ENCODE measurements at regions not wholly inside any gene's neighbourhood (a gene's known extent, or its start where the extent isn't known, plus 50 kb on each side); places are given as distances from the start of the nearest gene placed in this dataset.
A peak's percentile ranks its signal among the peaks of the same experiment; 100 is the strongest.

- Mint-ChIP-seq H3K36me3 (no peaks in the 10 kb centered on the region), H3K4me3 (no peak overlapping the region), H3K4me1 (ENCODE audit: unreplicated experiment) (no peaks in the 10 kb centered on the region), H3K9me3 (no peaks in the 10 kb centered on the region), H3K27me3 (no peaks in the 10 kb centered on the region), H3K27ac (no peak overlapping the region)
- DNase-seq (ENCODE audit: extremely low spot score, unreplicated experiment) = no peak
- TF ChIP-seq, protein P1, sequence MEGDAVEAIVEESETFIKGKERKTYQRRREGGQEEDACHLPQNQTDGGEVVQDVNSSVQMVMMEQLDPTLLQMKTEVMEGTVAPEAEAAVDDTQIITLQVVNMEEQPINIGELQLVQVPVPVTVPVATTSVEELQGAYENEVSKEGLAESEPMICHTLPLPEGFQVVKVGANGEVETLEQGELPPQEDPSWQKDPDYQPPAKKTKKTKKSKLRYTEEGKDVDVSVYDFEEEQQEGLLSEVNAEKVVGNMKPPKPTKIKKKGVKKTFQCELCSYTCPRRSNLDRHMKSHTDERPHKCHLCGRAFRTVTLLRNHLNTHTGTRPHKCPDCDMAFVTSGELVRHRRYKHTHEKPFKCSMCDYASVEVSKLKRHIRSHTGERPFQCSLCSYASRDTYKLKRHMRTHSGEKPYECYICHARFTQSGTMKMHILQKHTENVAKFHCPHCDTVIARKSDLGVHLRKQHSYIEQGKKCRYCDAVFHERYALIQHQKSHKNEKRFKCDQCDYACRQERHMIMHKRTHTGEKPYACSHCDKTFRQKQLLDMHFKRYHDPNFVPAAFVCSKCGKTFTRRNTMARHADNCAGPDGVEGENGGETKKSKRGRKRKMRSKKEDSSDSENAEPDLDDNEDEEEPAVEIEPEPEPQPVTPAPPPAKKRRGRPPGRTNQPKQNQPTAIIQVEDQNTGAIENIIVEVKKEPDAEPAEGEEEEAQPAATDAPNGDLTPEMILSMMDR (conservative IDR thresholded peaks at IDR 0.05) = no peak
Observed at GRCh38 chr4:29829067-29829466, 891.1 kb upstream of the PCDH7 start.

GRCh38 chr4:29852537-29852936, 867.6 kb upstream of the PCDH7 start:
- H3K4me3 Mint-ChIP-seq = no peak overlapping the region
- H3K27me3 Mint-ChIP-seq = no peaks in the 10 kb centered on the region
- peaks cover 2% of the 10 kb centered on the region for H3K9me3 Mint-ChIP-seq
- H3K36me3 Mint-ChIP-seq = no peaks in the 10 kb centered on the region
- TF ChIP-seq, protein P1 (conservative IDR thresholded peaks at IDR 0.05) = no peak
- no peak for DNase-seq (ENCODE audit: extremely low spot score, unreplicated experiment)
- H3K4me1 Mint-ChIP-seq (ENCODE audit: unreplicated experiment) = no peaks in the 10 kb centered on the region
- H3K27ac Mint-ChIP-seq = no peak overlapping the region

DNA sequence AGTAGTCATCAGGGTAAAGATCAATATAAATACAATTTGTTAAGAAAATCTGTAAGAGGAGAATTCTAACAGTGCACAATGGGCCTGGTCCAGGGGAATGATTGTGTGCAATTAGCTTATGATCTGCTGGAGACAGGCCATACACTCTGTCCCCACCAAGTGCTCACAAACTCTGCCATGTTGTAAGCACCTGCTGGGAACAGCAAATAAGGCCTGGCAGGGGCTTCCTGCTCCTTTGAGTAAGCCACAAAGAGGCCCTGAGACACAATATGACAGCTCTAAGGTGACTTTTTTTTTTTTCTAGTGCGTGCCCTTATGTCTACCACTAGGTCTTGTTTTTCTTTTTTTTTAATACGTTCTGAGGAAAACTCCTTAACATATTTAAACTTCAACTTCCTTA, 866.3 kb upstream of the PCDH7 start:
- DNase-seq (ENCODE audit: extremely low spot score, unreplicated experiment) = no peak
- TF ChIP-seq, protein P1 (conservative IDR thresholded peaks at IDR 0.05) = no peak
- no peaks in the 10 kb centered on the region for H3K27me3 Mint-ChIP-seq
- no peak overlapping the region for H3K27ac Mint-ChIP-seq
- no peak overlapping the region for H3K4me3 Mint-ChIP-seq
- no peaks in the 10 kb centered on the region for H3K36me3 Mint-ChIP-seq
- peaks cover 8% of the 10 kb centered on the region for H3K9me3 Mint-ChIP-seq
- H3K4me1 Mint-ChIP-seq (ENCODE audit: unreplicated experiment) = no peaks in the 10 kb centered on the region

GRCh38 chr4:29861307-29861706, 858.9 kb upstream of the PCDH7 start:
- Mint-ChIP-seq H3K4me3 (no peak overlapping the region), H3K4me1 (ENCODE audit: unreplicated experiment) (no peaks in the 10 kb centered on the region), H3K9me3 (peaks cover 17% of the 10 kb centered on the region), H3K27ac (no peak overlapping the region), H3K27me3 (no peaks in the 10 kb centered on the region), H3K36me3 (no peaks in the 10 kb centered on the region)
- TF ChIP-seq, protein P1 (conservative IDR thresholded peaks at IDR 0.05) = no peak
- DNase-seq (ENCODE audit: extremely low spot score, unreplicated experiment) = no peak

DNA sequence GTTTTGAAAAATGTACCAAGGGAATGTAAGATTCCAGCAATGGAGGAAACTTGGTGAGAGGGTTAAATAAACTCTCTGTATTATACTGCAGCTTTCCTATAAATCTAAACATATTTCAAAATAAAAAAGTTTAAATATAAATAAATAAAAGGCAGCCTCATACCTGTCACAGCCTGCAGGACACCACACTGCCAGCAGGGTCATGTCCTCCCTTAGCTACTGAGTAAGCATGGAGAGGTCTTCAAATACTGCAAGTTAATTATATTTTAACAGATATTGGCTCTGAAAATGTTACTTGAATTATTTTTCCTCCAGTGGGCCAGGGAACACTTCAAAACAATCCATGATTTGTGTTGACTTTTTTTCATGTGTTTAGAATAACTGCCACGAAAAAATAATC, 852.8 kb upstream of the PCDH7 start:
- no peak for DNase-seq (ENCODE audit: extremely low spot score, unreplicated experiment)
- no peak overlapping the region for H3K4me3 Mint-ChIP-seq
- H3K9me3 Mint-ChIP-seq = peaks cover 5% of the 10 kb centered on the region
- TF ChIP-seq, protein P1 (conservative IDR thresholded peaks at IDR 0.05) = peak; percentile 57
- H3K27ac Mint-ChIP-seq = no peak overlapping the region
- no peaks in the 10 kb centered on the region for H3K4me1 Mint-ChIP-seq (ENCODE audit: unreplicated experiment)
- no peaks in the 10 kb centered on the region for H3K36me3 Mint-ChIP-seq
- no peaks in the 10 kb centered on the region for H3K27me3 Mint-ChIP-seq

DNA sequence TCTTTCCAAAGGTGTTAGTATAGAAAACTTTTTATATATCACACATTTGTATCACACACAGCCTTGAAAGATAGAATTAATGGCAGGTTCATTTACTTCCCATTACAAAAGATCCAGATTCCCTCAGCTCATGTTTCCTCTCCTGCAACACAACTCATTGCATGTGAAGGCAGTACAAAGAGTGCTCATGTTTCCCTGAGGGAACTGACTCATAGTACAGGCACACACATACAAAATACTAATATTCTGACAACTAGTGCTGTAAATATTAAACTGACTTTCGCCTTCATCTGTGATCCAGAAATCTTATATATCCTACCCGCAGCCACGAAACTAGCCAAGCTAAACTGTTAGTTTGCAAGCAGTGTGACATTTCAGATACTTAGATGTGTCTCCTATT, 819.8 kb upstream of the PCDH7 start:
- Mint-ChIP-seq H3K27ac (no peak overlapping the region), H3K27me3 (no peaks in the 10 kb centered on the region), H3K9me3 (no peaks in the 10 kb centered on the region), H3K4me1 (ENCODE audit: unreplicated experiment) (no peaks in the 10 kb centered on the region), H3K4me3 (no peak overlapping the region), H3K36me3 (no peaks in the 10 kb centered on the region)
- no peak for DNase-seq (ENCODE audit: extremely low spot score, unreplicated experiment)
- TF ChIP-seq, protein P1 (conservative IDR thresholded peaks at IDR 0.05) = no peak

Measured in type B pancreatic cell (in vitro differentiated cells).